HepG2 (cell line): ENCODE measurements at regions not wholly inside any gene's neighbourhood (a gene's known extent, or its start where the extent isn't known, plus 50 kb on each side); places are given as distances from the start of the nearest gene placed in this dataset.
A peak's percentile ranks its signal among the peaks of the same experiment; 100 is the strongest.

Experiments
- CERS6 ChIP-seq: sonication (generic); formaldehyde crosslinking; IDR thresholded peaks from 2 replicates; pipeline ENCODE4 v1.5.0; 2020; ENCODE audit warnings: missing genetic modification reagents
- CREBL2 ChIP-seq: sonication (generic); formaldehyde crosslinking; IDR thresholded peaks from 2 replicates; pipeline ENCODE4 v1.8.1; 2023; ENCODE audit warnings: missing genetic modification reagents, mild to moderate bottlenecking, borderline replicate concordance
- DNMT1 ChIP-seq: sonication (generic); formaldehyde crosslinking; IDR thresholded peaks from 2 replicates; pipeline ENCODE4 v1.5.1; 2020; ENCODE audit warnings: mild to moderate bottlenecking, missing genetic modification reagents
- DR1 ChIP-seq: sonication (generic); formaldehyde crosslinking; IDR thresholded peaks from 2 replicates; pipeline ENCODE4 v1.8.0; 2021; ENCODE audit warnings: mild to moderate bottlenecking, missing genetic modification reagents, inconsistent platforms
- HDAC1 ChIP-seq: sonication (generic); formaldehyde crosslinking; IDR thresholded peaks from 2 replicates; pipeline ENCODE4 v1.5.1; 2020; ENCODE audit warnings: mild to moderate bottlenecking, missing genetic modification reagents
- ISL2 ChIP-seq: sonication (generic); formaldehyde crosslinking; IDR thresholded peaks from 2 replicates; pipeline ENCODE4 v1.5.0; 2020; ENCODE audit warnings: missing genetic modification reagents
- KAT7 ChIP-seq: IDR thresholded peaks from 2 replicates; pipeline ENCODE4 v1.6.1; 2018; ENCODE audit warnings: borderline replicate concordance, missing compliant biosample characterization
- MEF2D ChIP-seq: sonication (generic); formaldehyde crosslinking; IDR thresholded peaks from 2 replicates; pipeline ENCODE4 v1.5.1; 2020; ENCODE audit warnings: mild to moderate bottlenecking, missing genetic modification reagents
- MEIS2 ChIP-seq: sonication (generic); formaldehyde crosslinking; IDR thresholded peaks from 2 replicates; pipeline ENCODE4 v1.9.0; 2021; ENCODE audit warnings: mild to moderate bottlenecking, missing genetic modification reagents
- NCOA1 ChIP-seq: sonication (generic); formaldehyde crosslinking; IDR thresholded peaks from 2 replicates; pipeline ENCODE4 v1.9.0; 2021; ENCODE audit warnings: missing genetic modification reagents
- NFYB ChIP-seq: sonication (generic); formaldehyde crosslinking; IDR thresholded peaks from 2 replicates; pipeline ENCODE4 v1.4.0; 2020; ENCODE audit warnings: missing genetic modification reagents
- RFXANK ChIP-seq: IDR thresholded peaks from 2 replicates; pipeline ENCODE4 v1.6.1; 2016
- SMAD9 ChIP-seq: sonication (generic); formaldehyde crosslinking; IDR thresholded peaks from 2 replicates; pipeline ENCODE4 v1.5.1; 2020; ENCODE audit warnings: mild to moderate bottlenecking, missing genetic modification reagents
- THAP9 ChIP-seq: sonication (generic); formaldehyde crosslinking; IDR thresholded peaks from 2 replicates; pipeline ENCODE4; 2020; ENCODE audit warnings: missing genetic modification reagents, mild to moderate bottlenecking, borderline replicate concordance
- YEATS2 ChIP-seq: sonication (generic); formaldehyde crosslinking; IDR thresholded peaks from 2 replicates; pipeline ENCODE4 v1.4.0; 2020; ENCODE audit warnings: missing genetic modification reagents, borderline replicate concordance
- YEATS4 ChIP-seq: sonication (generic); formaldehyde crosslinking; IDR thresholded peaks from 2 replicates; pipeline ENCODE4 v1.4.0; 2020; ENCODE audit warnings: missing genetic modification reagents, borderline replicate concordance
- ZBTB34 ChIP-seq: sonication (generic); formaldehyde crosslinking; IDR thresholded peaks from 2 replicates; pipeline ENCODE4 v1.8.0; 2022; ENCODE audit warnings: mild to moderate bottlenecking, missing genetic modification reagents
- ZBTB7A ChIP-seq: sonication (generic); formaldehyde crosslinking; IDR thresholded peaks from 2 replicates; pipeline ENCODE4 v1.8.0; 2022; ENCODE audit warnings: mild to moderate bottlenecking, missing genetic modification reagents
- ZNF205 ChIP-seq: IDR thresholded peaks from 2 replicates; pipeline ENCODE4 v1.6.1; 2018; ENCODE audit warnings: missing biosample characterization, missing genetic modification reagents
- ZNF224 ChIP-seq: sonication (generic); formaldehyde crosslinking; IDR thresholded peaks from 2 replicates; pipeline ENCODE4 v1.5.0; 2020; ENCODE audit warnings: mild to moderate bottlenecking, missing genetic modification reagents
- ZNF484 ChIP-seq: sonication (generic); formaldehyde crosslinking; IDR thresholded peaks from 2 replicates; pipeline ENCODE4 v1.5.1; 2020; ENCODE audit warnings: mild to moderate bottlenecking, low read depth, missing genetic modification reagents, borderline replicate concordance
- ZNF672 ChIP-seq: sonication (generic); formaldehyde crosslinking; IDR thresholded peaks from 2 replicates; pipeline ENCODE4 v1.8.1; 2022; ENCODE audit warnings: missing genetic modification reagents
- ZUFSP ChIP-seq: sonication (generic); formaldehyde crosslinking; IDR thresholded peaks from 2 replicates; pipeline ENCODE4 v1.9.0; 2021; ENCODE audit warnings: missing genetic modification reagents, mild to moderate bottlenecking, borderline replicate concordance

- TF ChIP-seq ZNF484 (CRISPR knock-in tag): no peak
- peak; percentile 90 for TF ChIP-seq YEATS4 (CRISPR knock-in tag)
- no peak; the same call in 1 of the 2 replicates for TF ChIP-seq ZBTB7A
- TF ChIP-seq NFYB (CRISPR knock-in tag): peak; percentile 86
- TF ChIP-seq CERS6 (CRISPR knock-in tag): no peak
- peak; percentile 62; the same call in 1 of the 2 replicates for TF ChIP-seq ISL2 (CRISPR knock-in tag)
- peak; percentile 87; the same call in 1 of the 2 replicates for TF ChIP-seq YEATS2 (CRISPR knock-in tag)
- no peak for TF ChIP-seq ZNF205 (CRISPR knock-in tag)
- 0 out of 2 replicates have a peak, but pooled peaks have one; percentile 77 for TF ChIP-seq CREBL2
- TF ChIP-seq THAP9 (CRISPR knock-in tag): peak; percentile 50; the same call in 1 of the 2 replicates
- TF ChIP-seq DNMT1 (CRISPR knock-in tag): 0 out of 2 replicates have a peak, but pooled peaks have one; percentile 17
- TF ChIP-seq RFXANK: peak; percentile 83; the same call in 1 of the 2 replicates
- peak; percentile 90; the same call in 1 of the 2 replicates for TF ChIP-seq MEF2D (CRISPR knock-in tag)
- peak; percentile 80; the same call in 1 of the 2 replicates for TF ChIP-seq SMAD9 (CRISPR knock-in tag)
- TF ChIP-seq ZUFSP (CRISPR knock-in tag): no peak
- TF ChIP-seq DR1 (CRISPR knock-in tag): peak; percentile 96
- TF ChIP-seq ZBTB34 (CRISPR knock-in tag): peak; percentile 50
- peak; percentile 59; the same call in 1 of the 2 replicates for TF ChIP-seq MEIS2 (CRISPR knock-in tag)
- peak; percentile 69 for TF ChIP-seq HDAC1 (CRISPR knock-in tag)
- TF ChIP-seq KAT7 (CRISPR knock-in tag): peak; percentile 92; the same call in 1 of the 2 replicates
- peak; percentile 74 for TF ChIP-seq NCOA1 (CRISPR knock-in tag)
- TF ChIP-seq ZNF672 (CRISPR knock-in tag): peak; percentile 76; the same call in 1 of the 2 replicates
- peak; percentile 79; the same call in 1 of the 2 replicates for TF ChIP-seq ZNF224 (CRISPR knock-in tag)
Measured at GRCh38 chr7:66493235-66494205, 135.2 kb upstream of the KCTD7 start (continued).
